Motor neuron (in vitro differentiated cells): ENCODE measurements at regions not wholly inside any gene's neighbourhood (a gene's known extent, or its start where the extent isn't known, plus 50 kb on each side); places are given as distances from the start of the nearest gene placed in this dataset.
"Not testable (repeated sequence)": the region's sequence is repeated elsewhere in the genome, so short reads cannot be mapped to it uniquely, and the experiment has no call there.

Experiments used
- ATAC-seq, 8 experiments: fragments of 200-7000 bp; cut with Tn5 transposase; replicated peaks in 6 of 8; 2 replicates each; pipeline ENCODE4 v1.8.0; 2021; ENCODE audit warnings: mild to moderate bottlenecking in 8 of 8, moderate library complexity in 8 of 8
- H3K27ac ChIP-seq, 2 donors: fragments of 250-450 bp; sonication (Bioruptor Pico); 2 replicates each; pipeline ENCODE4 v1.9.0; 2021; ENCODE audit warnings: antibody characterized with exemption in 2 of 2, mild to moderate bottlenecking in 2 of 2, moderate library complexity in 1 of 2
- H3K4me1 ChIP-seq, 2 donors: fragments of 250-450 bp; sonication (Bioruptor Pico); replicated peaks in 1 of 2; 2 replicates each; pipeline ENCODE4 v1.6.1; 2021; ENCODE audit warnings: antibody characterized with exemption in 2 of 2, mild to moderate bottlenecking in 2 of 2, moderate library complexity in 1 of 2
- H3K4me3 ChIP-seq, 5 donors: fragments of 250-450 bp; sonication (Bioruptor Pico); 2 replicates each; pipeline ENCODE4 v1.9.0; 2021; ENCODE audit warnings: antibody characterized with exemption in 5 of 5, mild to moderate bottlenecking in 5 of 5, moderate library complexity in 4 of 5
- WGBS, 10 experiments: fragments of 450-650 bp; shearing (Covaris generic); methylation state at CpG; one replicate each; pipeline ENCODE4 v1.0.0; 2022; 5-methylcytosine and 5-hydroxymethylcytosine counted together
- in situ Hi-C, 9 experiments: fragments of 400-800 bp; cut with MboI; loops; one replicate each; pipeline ENCODE4 v1.15.0; 2021; ENCODE audit warnings: low sequenced_read_pairs in 9 of 9, low pct_unique_long_range_greater_than_20kb in 2 of 9; ENCODE audit not compliant: unreplicated experiment in 9 of 9

DNA sequence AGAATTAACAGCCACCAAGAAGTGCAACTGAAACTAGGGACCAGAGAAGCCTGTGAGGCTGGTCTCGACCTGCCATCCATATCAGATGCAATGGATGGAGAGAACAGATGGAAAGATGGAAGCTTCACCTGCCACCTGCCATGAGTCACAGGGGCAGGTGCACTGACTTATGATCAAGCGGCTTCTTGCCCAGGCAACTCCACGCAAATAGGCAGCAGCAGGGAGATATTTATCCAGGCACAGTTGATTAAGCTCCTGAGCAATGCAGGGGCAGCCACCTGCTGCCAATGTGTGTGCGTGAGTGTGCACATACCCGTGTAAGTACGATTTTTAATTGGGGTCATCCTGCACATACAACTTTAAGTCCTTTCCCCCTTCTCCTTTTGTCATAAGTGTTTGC is 174.2 kb downstream of the PTPRU start:
- no peaks in the 10 kb centered on the region for H3K4me1 ChIP-seq
- H3K27ac ChIP-seq = no peak overlapping the region
- in situ Hi-C loops = no loop called here
- 14 to 94% (median 72%) methylated on average over 2 to 6 of the region's 6 CpGs; no CpG with 5 or more reads in 3 of the 10 experiments for WGBS, 10 experiments
- H3K4me3 ChIP-seq = no peak overlapping the region
- ATAC-seq = no peak

DNA sequence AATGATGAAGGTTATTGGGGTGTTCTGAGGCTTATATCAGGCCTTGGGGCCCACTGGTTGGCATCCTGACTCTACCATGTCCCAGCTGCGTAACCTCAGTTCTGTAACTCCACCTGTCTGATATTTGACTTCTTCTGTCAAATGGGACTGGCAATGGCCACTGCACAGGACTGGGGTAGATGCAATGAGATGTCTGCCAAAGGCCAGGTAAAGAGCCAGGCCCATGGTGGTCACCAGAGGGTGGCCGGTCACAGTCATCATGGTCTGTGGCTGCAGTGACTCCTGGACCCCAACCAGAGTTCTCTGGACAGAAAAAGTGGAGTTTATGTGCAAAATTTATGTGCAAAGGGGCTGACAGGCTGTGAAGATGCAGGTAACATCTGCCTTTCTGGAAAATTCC is 173.3 kb downstream of the PTPRU start:
- no peak overlapping the region for H3K27ac ChIP-seq
- no peak overlapping the region for H3K4me3 ChIP-seq
- 20 to 100% (median 93%) methylated on average over 1 to 2 of the region's 2 CpGs; no CpG with 5 or more reads in 4 of the 10 experiments for WGBS, 10 experiments
- no peak for ATAC-seq
- no peaks in the 10 kb centered on the region for H3K4me1 ChIP-seq
- in situ Hi-C loops = no loop called here

DNA sequence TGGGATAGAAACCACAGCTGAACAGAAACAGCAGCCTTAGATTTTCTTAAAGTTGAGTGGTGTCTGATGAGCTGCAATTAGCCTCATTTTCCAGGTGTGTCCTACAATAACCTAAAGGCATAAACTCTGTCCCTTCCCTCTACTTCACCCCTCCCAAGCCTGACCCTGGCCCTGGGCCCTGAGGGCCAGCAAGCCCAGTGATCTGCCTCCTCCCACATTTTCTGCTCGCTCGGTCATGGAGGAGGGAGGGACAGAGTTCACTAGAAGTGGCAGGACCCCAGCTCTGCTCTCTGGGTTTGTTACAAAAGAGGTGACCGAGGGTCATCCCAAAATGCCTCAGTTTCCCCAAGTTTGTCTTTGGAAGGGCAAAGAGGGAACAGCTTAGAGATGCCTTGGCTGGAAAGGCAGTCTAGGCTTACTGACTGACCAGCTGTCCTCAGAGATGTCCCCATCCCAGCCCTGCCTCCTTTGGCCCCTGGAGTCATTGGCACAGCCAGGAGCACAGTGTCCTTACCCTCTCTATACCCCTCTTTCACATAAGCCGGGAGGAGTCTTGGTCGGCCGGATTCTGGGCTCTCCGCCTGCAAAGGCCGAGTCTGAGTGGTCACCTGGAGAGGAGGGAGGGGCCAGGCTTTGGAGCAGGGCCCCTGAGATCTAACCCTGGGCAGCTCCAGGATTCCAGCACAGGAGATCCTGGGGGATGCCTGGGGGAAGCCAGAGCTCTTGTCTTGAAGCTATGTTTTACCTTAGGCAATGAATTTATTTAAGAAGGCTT is 172.7 kb downstream of the PTPRU start:
- ATAC-seq = no peak
- Histone ChIP-seq H3K4me3 (no peak overlapping the region), H3K27ac (no peak overlapping the region), H3K4me1 (no peaks in the 10 kb centered on the region)
- WGBS, 10 experiments = 10 to 100% (median 77%) methylated on average over 1 to 6 of the region's 8 CpGs; no CpG with 5 or more reads in 1 of the 10 experiments
- in situ Hi-C loops = no loop called here

DNA sequence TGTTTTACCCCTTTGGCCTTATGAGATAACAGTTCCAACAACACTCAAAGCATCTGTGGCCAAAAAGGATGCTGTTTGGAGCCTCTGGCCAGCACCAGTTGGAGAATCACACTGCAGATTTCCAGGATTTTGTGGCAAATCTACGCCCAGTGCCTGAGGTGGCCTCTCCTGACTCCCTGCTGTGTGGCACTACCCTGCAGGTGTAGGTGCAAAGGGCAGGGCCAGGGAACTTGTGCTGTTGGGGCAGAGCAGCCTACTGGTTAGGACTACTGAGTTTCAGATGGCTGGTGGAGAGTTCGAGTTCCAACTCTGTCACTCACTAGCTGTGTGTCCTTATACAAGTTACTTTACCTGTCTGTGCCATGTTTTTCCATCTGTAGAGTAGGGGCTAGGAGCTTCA is 170.5 kb downstream of the PTPRU start:
- ATAC-seq = no peak
- Histone ChIP-seq H3K4me3 (no peak overlapping the region), H3K4me1 (no peaks in the 10 kb centered on the region), H3K27ac (no peak overlapping the region)
- in situ Hi-C loops = no loop called here
- 6 to 100% (median 77%) methylated on average over 1 to 2 of the region's 2 CpGs; no CpG with 5 or more reads in 3 of the 10 experiments for WGBS, 10 experiments

DNA sequence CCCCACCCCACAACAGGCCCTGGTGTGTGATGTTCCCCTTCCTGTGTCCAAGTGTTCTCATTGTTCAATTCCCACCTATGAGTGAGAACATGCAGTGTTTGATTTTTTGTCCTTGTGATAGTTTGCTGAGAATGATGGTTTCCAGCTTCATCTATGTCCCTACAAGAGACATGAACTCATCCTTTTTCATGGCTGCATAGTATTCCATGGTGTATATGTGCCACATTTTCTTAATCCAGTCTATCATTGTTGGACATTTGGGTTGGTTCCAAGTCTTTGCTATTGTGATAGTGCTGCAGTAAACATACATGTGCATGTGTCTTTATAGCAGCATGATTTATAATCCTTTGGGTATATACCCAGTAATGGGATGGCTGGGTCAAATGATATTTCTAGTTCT is 163.9 kb downstream of the PTPRU start:
- in situ Hi-C loops, H3K4me3 ChIP-seq, H3K27ac ChIP-seq, ATAC-seq, H3K4me1 ChIP-seq: not testable (repeated sequence)

DNA sequence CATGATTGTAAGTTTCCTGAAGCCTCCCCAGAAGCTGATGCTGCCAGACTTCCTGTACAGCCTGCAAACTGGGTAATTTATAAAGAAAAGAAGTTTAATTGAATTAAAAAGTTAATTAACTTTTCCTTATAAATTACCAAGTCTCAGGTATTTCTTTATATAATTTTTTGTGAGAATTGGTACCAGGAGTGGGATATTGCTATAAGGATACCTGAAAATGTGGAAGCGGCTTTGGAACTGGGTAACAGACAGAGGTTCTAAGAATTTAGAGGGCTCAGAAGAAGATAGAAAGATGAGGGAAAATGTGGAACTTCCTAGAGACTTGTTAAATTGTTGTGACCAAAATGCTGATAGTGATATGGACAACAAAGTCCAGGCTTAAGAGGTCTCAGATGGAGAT is 163.1 kb downstream of the PTPRU start:
- H3K27ac ChIP-seq = no peak overlapping the region
- in situ Hi-C loops = no loop called here
- no peak overlapping the region for H3K4me3 ChIP-seq
- 0 to 100% (median 57%) methylated on average over 1 of the region's 1 CpG; no CpG with 5 or more reads in 3 of the 10 experiments for WGBS, 10 experiments
- H3K4me1 ChIP-seq = no peaks in the 10 kb centered on the region
- ATAC-seq = no peak

DNA sequence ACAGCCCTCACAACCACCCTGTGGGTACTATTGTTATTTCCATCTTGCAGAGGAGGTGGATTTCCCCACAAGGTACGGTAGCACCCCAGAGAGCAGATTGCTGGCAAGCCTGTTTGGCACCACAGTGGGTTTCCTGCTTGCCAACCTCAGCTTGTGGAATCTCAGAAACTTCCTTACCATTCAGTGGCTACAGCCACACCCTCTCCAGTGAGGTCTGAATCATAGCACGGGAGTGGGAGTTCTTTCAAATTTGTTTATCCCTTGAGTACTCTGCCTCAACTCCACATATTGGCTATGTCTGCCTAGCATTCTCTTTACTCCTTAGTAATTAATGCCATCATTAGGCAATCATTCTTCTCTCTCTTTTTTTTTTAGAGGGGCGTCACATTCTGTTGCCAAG is 162.1 kb downstream of the PTPRU start:
- in situ Hi-C loops = no loop called here
- Histone ChIP-seq H3K4me3 (no peak overlapping the region), H3K27ac (no peak overlapping the region), H3K4me1 (no peaks in the 10 kb centered on the region)
- peak in 4 of 8 experiments; percentile 24 to 72 (median 53) for ATAC-seq
- WGBS, 10 experiments = 0 to 100% (median 64%) methylated on average over 1 to 3 of the region's 3 CpGs; no CpG with 5 or more reads in 3 of the 10 experiments

DNA sequence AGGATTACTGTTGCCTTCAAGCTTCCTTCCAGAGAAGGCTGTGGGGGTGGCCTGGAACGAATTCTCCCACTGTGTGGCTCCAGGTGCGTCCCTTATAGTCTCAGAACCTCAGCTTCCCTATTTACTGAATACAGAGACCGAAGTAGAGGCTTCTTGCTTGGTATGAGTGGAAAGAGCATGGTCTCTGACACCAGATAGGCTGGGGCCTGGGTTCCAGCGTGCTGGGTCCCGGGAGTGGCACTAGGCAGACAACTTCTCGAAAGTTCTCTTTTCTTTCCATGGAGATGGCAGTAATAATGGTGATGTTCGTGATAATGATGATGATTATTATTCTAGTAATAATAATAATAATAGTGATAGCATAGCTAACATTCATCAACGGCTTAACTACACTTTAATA is 161.7 kb downstream of the PTPRU start:
- in situ Hi-C loops = no loop called here
- WGBS, 10 experiments = 55 to 91% (median 72%) methylated on average over 3 to 8 of the region's 8 CpGs; no CpG with 5 or more reads in 3 of the 10 experiments
- H3K27ac ChIP-seq = no peak overlapping the region
- no peak overlapping the region for H3K4me3 ChIP-seq
- H3K4me1 ChIP-seq = no peaks in the 10 kb centered on the region
- no peak for ATAC-seq

DNA sequence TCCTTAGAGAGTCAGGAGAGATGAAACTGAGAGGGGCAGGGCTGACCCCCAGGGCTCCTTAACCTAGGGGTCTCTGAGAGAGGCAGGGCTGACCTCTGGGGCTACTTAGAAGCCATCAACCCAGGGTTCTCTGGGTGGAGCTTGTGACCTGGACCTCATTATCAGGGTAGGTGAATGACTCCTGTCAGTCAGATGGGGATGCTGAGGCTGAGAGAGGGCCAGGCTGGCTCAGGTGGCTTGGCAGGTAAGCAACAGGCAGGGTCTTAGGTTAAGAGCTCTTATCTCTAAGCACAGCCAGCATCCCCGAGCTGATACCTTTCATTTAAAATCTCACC is 160.9 kb downstream of the PTPRU start:
- in situ Hi-C loops = no loop called here
- H3K4me3 ChIP-seq = no peak overlapping the region
- WGBS, 10 experiments = 14 to 50% methylated on average over 1 of the region's 1 CpG; no CpG with 5 or more reads in 8 of the 10 experiments
- no peak for ATAC-seq
- no peaks in the 10 kb centered on the region for H3K4me1 ChIP-seq
- no peak overlapping the region for H3K27ac ChIP-seq

DNA sequence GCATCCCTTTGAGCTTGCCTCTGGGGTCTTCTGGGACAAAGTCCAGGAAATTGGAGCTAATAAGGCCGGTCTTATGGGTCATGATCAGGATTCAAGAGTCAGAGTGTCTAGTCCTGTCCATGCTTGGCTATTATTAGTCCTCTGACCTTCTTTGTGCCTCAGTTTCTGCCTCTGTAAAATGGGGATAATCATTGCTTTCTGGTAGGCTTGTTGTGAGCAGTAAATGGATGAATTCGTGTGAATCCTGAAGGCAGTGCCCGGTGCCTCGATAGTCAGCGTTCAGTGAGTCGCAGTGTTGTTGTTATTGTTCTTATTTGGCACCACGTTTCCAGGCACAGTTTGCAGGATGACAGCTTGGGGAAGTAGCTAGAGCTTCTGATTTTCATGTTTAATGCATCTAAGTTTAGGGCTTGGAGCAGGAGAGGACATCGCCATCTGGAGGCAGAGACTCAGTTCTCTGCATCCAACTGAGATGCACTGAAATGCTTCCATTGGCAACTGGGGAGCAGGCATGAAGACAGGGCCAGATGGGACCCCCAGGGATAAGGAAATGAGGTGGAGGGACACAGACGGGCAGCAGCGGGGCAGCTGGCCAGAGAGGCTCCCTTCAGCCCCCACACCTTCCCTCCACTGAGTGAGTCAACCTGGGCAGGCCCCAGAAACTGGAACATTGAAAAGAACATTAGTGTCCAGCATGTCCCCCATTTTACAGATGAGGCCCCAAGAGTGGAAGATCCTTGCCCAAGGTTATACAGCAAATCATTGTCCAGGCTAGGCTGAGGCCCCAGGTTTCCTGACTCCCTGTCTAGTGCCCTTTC is 160.3 kb downstream of the PTPRU start:
- peak in 1 of 8 experiments; percentile 34 for ATAC-seq
- in situ Hi-C loops = no loop called here
- WGBS, 10 experiments = 68 to 83% (median 72%) methylated on average over 5 to 8 of the region's 10 CpGs; no CpG with 5 or more reads in 3 of the 10 experiments
- Histone ChIP-seq H3K4me3 (no peak overlapping the region), H3K4me1 (no peaks in the 10 kb centered on the region), H3K27ac (no peak overlapping the region)

DNA sequence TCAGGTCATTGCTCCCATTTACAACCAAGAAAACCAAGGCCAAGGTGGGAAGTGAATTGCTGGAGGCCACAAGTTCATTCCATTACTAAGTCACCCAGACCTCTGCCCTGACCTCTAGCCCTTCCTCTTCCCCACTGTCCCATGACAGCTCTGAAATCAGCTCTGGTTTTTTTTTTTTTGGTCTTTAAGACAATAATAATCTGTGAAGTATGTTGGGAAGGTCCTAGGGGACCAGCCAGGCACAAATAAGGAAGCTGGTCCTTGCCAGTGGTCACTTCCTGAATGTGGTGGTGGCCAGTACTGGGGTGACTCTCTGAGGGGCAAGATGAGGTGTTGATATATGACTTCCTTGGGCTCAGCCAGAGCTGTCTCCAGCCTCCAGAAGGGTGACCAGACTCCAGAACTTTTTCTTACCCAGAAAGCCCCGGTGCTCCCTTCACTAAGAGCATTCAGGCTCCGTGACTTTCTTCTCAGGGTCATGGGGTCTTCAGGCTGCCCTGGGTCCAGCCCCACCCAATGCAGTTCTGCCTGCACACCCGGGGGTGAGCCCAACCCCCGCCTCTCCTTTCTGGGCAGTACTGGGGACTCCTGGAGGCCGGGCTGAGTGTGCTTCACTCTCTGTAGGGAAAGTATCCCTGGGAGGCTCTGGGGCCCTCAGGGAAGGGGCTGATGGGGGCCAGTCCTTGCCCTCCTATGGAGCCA is 159.6 kb downstream of the PTPRU start:
- ATAC-seq = no peak

DNA sequence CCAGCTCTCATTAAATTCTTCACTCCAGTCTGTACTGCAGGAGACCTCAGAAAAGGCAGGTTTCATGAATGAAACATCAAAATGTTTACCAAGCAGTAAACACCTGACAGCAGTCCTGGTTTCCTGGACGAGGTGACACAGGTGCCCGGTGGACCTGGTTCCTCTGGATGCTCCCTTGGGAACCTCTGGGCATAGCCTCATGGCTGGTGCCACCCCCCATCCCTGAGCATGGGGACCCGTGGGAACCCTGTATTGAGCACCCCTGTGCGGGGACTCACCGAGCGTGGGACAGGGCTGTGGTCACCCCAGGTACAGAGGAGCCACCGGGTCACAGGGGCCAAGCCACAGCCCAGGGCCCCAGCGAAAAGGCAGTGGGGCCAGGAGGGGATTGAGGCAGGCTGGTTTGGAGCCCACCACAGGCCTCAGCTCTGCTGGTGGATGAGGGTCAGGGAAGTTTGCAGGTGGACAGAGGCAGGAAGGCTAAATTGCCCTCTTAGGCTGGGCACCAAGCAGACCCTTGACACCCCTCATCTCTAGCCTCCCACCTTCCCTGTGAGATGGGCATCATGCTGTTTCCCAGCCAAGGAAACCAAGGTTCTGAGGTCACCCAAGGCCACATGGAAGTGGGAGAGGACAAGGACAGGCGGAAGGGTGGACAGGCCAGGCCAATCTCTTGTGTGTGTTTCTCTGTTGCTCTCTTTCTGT is 158.4 kb downstream of the PTPRU start:
- H3K4me1 ChIP-seq = peaks cover 0 to 5% of the 10 kb centered on the region in 2 donors
- no peak overlapping the region for H3K27ac ChIP-seq
- in situ Hi-C loops = loop anchor here in 3 of 9 experiments (5.0 kb wide), 1 partner anchor 1013 kb away; no protein-coding TSS in a partner anchor
- 50 to 100% (median 83%) methylated on average over 1 to 8 of the region's 9 CpGs; no CpG with 5 or more reads in 3 of the 10 experiments for WGBS, 10 experiments
- no peak for ATAC-seq
- no peak overlapping the region for H3K4me3 ChIP-seq

More for the DNA sequence above, 159.6 kb downstream of the PTPRU start:
- H3K27ac ChIP-seq = no peak overlapping the region
- no peak overlapping the region for H3K4me3 ChIP-seq
- H3K4me1 ChIP-seq = no peaks in the 10 kb centered on the region
- in situ Hi-C loops = no loop called here
- 20 to 100% (median 75%) methylated on average over 1 to 3 of the region's 5 CpGs; no CpG with 5 or more reads in 4 of the 10 experiments for WGBS, 10 experiments
